NCI-H1694 (cell line): ENCODE measurements at regions not wholly inside any gene's neighbourhood (a gene's known extent, or its start where the extent isn't known, plus 50 kb on each side); places are given as distances from the start of the nearest gene placed in this dataset.

Experiments used
- DNase-seq: peaks from one replicate; lab custom pipeline; 2025; lab: John Stamatoyannopoulos, UW

- DNase-seq = no peak
Measured at GRCh38 chr16:27685807-27686206, 135.9 kb downstream of the KATNIP start.

- no peak for DNase-seq
Measured at GRCh38 chr16:27686926-27687325, 137.0 kb downstream of the KATNIP start.

GRCh38 chr16:27687605-27688004 lies 137.7 kb downstream of the KATNIP start:
- DNase-seq = no peak

GRCh38 chr16:27689711-27690110 lies 139.8 kb downstream of the KATNIP start:
- DNase-seq = no peak

GRCh38 chr16:27690608-27691007 lies 140.7 kb downstream of the KATNIP start:
- DNase-seq = peak; percentile 53

GRCh38 chr16:27691721-27692120 lies 141.8 kb downstream of the KATNIP start:
- no peak for DNase-seq

GRCh38 chr16:27692576-27692975 lies 142.6 kb downstream of the KATNIP start:
- DNase-seq = no peak

GRCh38 chr16:27695161-27695560 lies 145.2 kb downstream of the KATNIP start:
- no peak for DNase-seq

- DNase-seq = peak; percentile 49
Measured at GRCh38 chr16:27698266-27698665, 148.3 kb downstream of the KATNIP start.

GRCh38 chr16:27698746-27699145 lies 148.8 kb downstream of the KATNIP start:
- no peak for DNase-seq

GRCh38 chr16:27699540-27699939 lies 149.6 kb downstream of the KATNIP start:
- DNase-seq = no peak

GRCh38 chr16:27700304-27700995 lies 150.5 kb downstream of the KATNIP start:
- no peak for DNase-seq

- no peak for DNase-seq
Measured at GRCh38 chr16:27701381-27701780, 151.4 kb downstream of the KATNIP start.

- DNase-seq = no peak
Measured at GRCh38 chr16:27703121-27703520, 153.2 kb downstream of the KATNIP start.

- DNase-seq = no peak
Measured at GRCh38 chr16:27703545-27703944, 153.6 kb downstream of the KATNIP start.

- no peak for DNase-seq
Measured at GRCh38 chr16:27704252-27704651, 154.3 kb downstream of the KATNIP start.

- DNase-seq = no peak
Measured at GRCh38 chr16:27706156-27706865, 156.4 kb downstream of the KATNIP start.

GRCh38 chr16:27706866-27707685 lies 157.1 kb downstream of the KATNIP start:
- DNase-seq = no peak

- DNase-seq = no peak
Measured at GRCh38 chr16:27708651-27709050, 158.7 kb downstream of the KATNIP start.

- DNase-seq = no peak
Measured at GRCh38 chr16:27712251-27712711, 162.3 kb downstream of the KATNIP start.

GRCh38 chr16:27717726-27718125 lies 167.8 kb downstream of the KATNIP start:
- DNase-seq = no peak

- no peak for DNase-seq
Measured at GRCh38 chr16:27718201-27719105, 168.5 kb downstream of the KATNIP start.
